BLaER1 treated with 17β-estradiol and CSF1 and Interleukin-3, amounts not matched to agents 10 nM and 100 nM (cell line): ENCODE measurements at regions not wholly inside any gene's neighbourhood (a gene's known extent, or its start where the extent isn't known, plus 50 kb on each side); places are given as distances from the start of the nearest gene placed in this dataset.

Source experiments
- H3K27ac ChIP-seq, 11 experiments: shearing (Covaris generic); formaldehyde crosslinking; 2 replicates each; pipeline ENCODE4 v1.8.1; 2022
- H3K27me3 ChIP-seq, 11 experiments: shearing (Covaris generic); formaldehyde crosslinking; 2 replicates each; pipeline ENCODE4 v1.8.1; 2022
- H3K36me3 ChIP-seq, 11 experiments: shearing (Covaris generic); formaldehyde crosslinking; 2 replicates each; pipeline ENCODE4 v1.8.1; 2022
- H3K4me1 ChIP-seq, 10 experiments: shearing (Covaris generic); formaldehyde crosslinking; 2 replicates each; pipeline ENCODE4 v1.8.1; 2022
- H3K4me2 ChIP-seq, 11 experiments: shearing (Covaris generic); formaldehyde crosslinking; 2 replicates each; pipeline ENCODE4 v1.8.1; 2022
- H3K4me3 ChIP-seq, 10 experiments: shearing (Covaris generic); formaldehyde crosslinking; 2 replicates each; pipeline ENCODE4 v1.8.1; 2022
- H3K9ac ChIP-seq, 11 experiments: shearing (Covaris generic); formaldehyde crosslinking; 2 replicates each; pipeline ENCODE4 v1.8.1; 2022
- H3K9me3 ChIP-seq, 11 experiments: shearing (Covaris generic); formaldehyde crosslinking; replicated peaks in 1 of 11; 2 replicates each; pipeline ENCODE4 v1.8.1; 2022
- H4K20me1 ChIP-seq, 11 experiments: shearing (Covaris generic); formaldehyde crosslinking; 2 replicates each; pipeline ENCODE4 v1.8.1; 2022
- Cebpa-rat ChIP-seq, 11 experiments: shearing (Covaris generic); IDR thresholded peaks; 2 replicates each; pipeline ENCODE4 v1.8.1; 2022

DNA sequence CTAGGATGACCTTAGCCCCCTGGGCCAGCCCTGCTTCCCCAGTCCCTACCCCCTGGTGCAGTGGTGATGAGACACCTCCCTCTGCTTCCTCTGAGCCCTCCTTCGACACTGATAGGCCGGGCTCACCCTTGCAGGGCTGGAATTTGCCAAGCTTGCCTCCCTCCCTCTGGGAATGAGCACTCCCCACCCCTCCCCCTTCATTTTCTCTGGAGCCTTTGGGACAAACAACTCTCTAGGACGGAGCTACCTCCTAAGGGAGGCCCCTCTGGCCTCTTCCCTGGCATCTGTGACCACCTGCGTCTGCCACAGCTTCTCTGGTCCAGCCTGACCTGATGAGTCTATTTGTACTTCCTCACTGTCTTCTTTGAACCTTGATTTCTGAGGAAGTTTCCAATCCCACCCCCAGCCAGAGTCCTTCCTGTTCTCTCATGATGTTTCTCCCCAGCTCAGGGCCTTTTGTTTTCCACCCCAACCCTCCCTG is 53.3 kb upstream of the ADA2 start:
- Histone ChIP-seq H3K4me3 (no peak overlapping the region), H3K4me1 (peaks cover 22 to 48% (median 45%) of the 10 kb centered on the region in 10 experiments), H4K20me1 (no peaks in the 10 kb centered on the region), H3K27ac (peak overlapping the region in 8 of 11 experiments; percentile 4 to 52 (median 20); a peak in 9 of 22 replicates), H3K4me2 (peak overlapping the region; percentile 13 to 74 (median 58)), H3K36me3 (no peaks in the 10 kb centered on the region), H3K27me3 (no peaks in the 10 kb centered on the region), H3K9ac (peak overlapping the region in 2 of 11 experiments; percentile 15 to 30; a peak in 2 of 22 replicates), H3K9me3 (no peaks in the 10 kb centered on the region)
- no peak for TF ChIP-seq Cebpa-rat (IDR thresholded peaks at IDR 0.05)

DNA sequence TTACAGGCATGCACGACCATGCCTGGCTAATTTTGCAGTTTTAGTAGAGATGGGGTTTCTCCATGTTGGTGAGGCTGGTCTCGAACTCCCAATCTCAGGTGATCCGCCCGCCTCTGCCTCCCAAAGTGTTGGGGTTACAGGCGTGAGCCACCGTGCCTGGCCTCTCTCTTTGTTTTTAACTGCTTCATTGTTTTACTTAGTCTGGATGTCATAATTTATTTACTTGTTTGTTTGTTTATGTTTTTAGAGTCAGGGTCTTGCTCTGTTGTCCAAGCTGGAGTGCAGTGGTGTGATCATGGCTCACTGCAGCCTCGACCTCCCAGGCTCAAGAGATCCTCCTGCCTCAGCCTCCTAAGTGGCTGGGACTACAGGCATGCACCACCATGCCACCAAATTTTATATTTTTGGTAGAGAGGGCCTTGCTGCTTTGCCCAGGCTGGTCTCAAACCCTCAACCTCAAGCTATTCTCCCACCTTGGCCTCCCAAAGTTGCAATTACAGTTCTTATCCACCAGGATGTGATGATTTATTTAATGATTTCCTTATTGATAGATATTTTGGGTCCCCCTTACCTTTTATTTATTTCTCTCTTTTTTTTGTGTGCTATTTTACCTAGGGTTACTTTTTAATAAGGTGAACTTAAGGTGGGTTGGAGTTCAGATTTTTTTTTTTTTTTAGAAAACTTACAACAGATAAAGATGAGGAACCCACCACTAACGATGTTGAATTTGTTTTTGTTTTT is 52.6 kb upstream of the ADA2 start:
- Histone ChIP-seq H3K27me3 (no peaks in the 10 kb centered on the region), H3K27ac (peak overlapping the region in 2 of 11 experiments; percentile 23 to 52; a peak in 2 of 22 replicates), H3K36me3 (no peaks in the 10 kb centered on the region), H3K9ac (0 out of 22 replicates have a peak overlapping the region, but pooled peaks of 1 of the 11 experiments have one; percentile 30), H3K4me2 (peak overlapping the region in 9 of 11 experiments; percentile 52 to 74 (median 65); a peak in 15 of 22 replicates), H3K4me1 (peaks cover 22 to 55% (median 52%) of the 10 kb centered on the region in 10 experiments), H3K4me3 (no peak overlapping the region), H3K9me3 (no peaks in the 10 kb centered on the region), H4K20me1 (no peaks in the 10 kb centered on the region)
- TF ChIP-seq Cebpa-rat (IDR thresholded peaks at IDR 0.05): no peak

DNA sequence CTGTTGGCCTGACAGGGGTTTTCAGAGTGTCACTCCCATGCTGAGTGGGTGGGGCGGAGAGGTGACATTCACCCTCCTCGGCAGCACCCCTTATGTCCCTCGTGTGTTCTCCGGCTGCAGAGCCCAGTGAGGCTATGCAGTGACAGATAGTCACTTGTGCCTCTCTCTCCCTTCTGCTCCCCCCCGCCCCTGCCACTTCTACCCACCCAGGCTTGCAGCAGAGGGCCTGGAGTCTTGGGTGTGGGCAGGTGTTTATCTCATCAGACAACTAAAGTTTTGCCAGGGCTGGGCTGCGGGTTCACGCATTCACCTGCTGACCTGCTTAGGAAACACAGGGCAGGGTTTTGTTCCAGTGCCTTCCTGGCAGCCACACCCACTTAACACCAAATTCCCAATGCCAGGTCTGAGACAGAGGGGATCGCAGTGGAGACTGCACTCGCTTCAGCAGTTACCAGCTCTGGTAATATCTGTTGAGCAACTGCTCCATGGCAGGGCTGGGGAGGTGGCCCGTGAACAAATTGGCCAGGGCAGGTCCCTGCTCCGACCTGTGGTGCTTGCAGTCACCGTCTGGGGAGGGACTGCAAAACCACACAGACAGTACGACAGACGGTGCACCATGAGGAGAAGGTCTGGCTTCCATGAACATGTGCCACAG is 50.5 kb upstream of the ADA2 start:
- H3K27ac ChIP-seq: no peak overlapping the region
- H3K4me2 ChIP-seq: peak overlapping the region; percentile 23 to 92 (median 85); a peak in 18 of 22 replicates
- H4K20me1 ChIP-seq: no peaks in the 10 kb centered on the region
- no peak overlapping the region for H3K9ac ChIP-seq
- no peaks in the 10 kb centered on the region for H3K27me3 ChIP-seq
- no peaks in the 10 kb centered on the region for H3K9me3 ChIP-seq
- peaks cover 36 to 76% (median 74%) of the 10 kb centered on the region in 10 experiments for H3K4me1 ChIP-seq
- no peak for TF ChIP-seq Cebpa-rat (IDR thresholded peaks at IDR 0.05)
- no peak overlapping the region for H3K4me3 ChIP-seq
- no peaks in the 10 kb centered on the region for H3K36me3 ChIP-seq

DNA sequence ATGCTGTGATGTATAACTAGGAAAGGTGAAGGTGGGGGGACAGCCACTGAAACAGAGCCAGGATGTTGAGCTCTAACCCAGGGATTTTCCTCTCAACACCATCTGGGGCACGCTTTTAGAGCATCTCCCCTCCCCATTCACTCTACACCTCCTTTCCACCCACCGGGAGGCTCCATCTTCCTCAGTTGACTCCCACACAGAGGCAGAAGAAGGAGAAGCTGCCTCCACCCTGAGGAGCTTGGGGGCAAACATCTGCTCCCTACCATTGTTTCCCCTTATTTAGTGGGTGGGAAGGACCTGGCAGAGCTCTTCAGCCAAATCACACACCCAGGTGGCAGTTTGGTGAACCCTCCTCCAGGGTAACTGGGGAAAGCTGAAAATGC is 50.0 kb upstream of the ADA2 start:
- Histone ChIP-seq H3K27me3 (no peaks in the 10 kb centered on the region), H3K36me3 (no peaks in the 10 kb centered on the region), H4K20me1 (no peaks in the 10 kb centered on the region), H3K9me3 (no peaks in the 10 kb centered on the region), H3K4me1 (peaks cover 36 to 81% (median 79%) of the 10 kb centered on the region in 10 experiments), H3K9ac (no peak overlapping the region), H3K27ac (no peak overlapping the region), H3K4me2 (peak overlapping the region; percentile 23 to 92 (median 85); a peak in 19 of 22 replicates), H3K4me3 (no peak overlapping the region)
- no peak for TF ChIP-seq Cebpa-rat (IDR thresholded peaks at IDR 0.05)
